ENCODE measurements at regions not wholly inside any gene's neighbourhood (a gene's known extent, or its start where the extent isn't known, plus 50 kb on each side); places are given as distances from the start of the nearest gene placed in this dataset.

GRCh38 chr9:82895822-82896110 is 167.2 kb downstream of the RASEF start:
- TF ChIP-seq POLR2AphosphoS5 (IDR thresholded peaks at IDR 0.05; ENCODE audit: low read depth, low read length) (no peak), EZH2 (IDR thresholded peaks at IDR 0.05) (no peak), POLR2A (IDR thresholded peaks at IDR 0.05; ENCODE audit: borderline replicate concordance, extremely low read depth, insufficient read depth, insufficient read length) (no peak), CEBPB (IDR thresholded peaks at IDR 0.05; ENCODE audit: low read depth) (no peak), CTCF (IDR thresholded peaks at IDR 0.05 in 2 of 3, conservative IDR thresholded peaks at IDR 0.05 in 1 of 3; ENCODE audit: borderline replicate concordance in 1 of 3, insufficient read depth in 1 of 3, low read depth in 2 of 3, low read length in 2 of 3) (no peak), FOSL1 (IDR thresholded peaks at IDR 0.05; ENCODE audit: low read depth) (no peak), REST (IDR thresholded peaks at IDR 0.05; ENCODE audit: low read depth) (no peak), EZH2phosphoT487 (IDR thresholded peaks at IDR 0.05; ENCODE audit: borderline replicate concordance) (no peak), JUND (IDR thresholded peaks at IDR 0.05) (no peak), MAX (IDR thresholded peaks at IDR 0.05) (no peak), SIN3A (IDR thresholded peaks at IDR 0.05; ENCODE audit: low read depth) (no peak), YY1 (IDR thresholded peaks at IDR 0.05; ENCODE audit: extremely low read depth, insufficient replicate concordance, low read depth, low read length) (no peak), ZFX (IDR thresholded peaks at IDR 0.05) (no peak), RAD21 (IDR thresholded peaks at IDR 0.05; ENCODE audit: low read depth) (no peak)
